OCI-LY7 (cell line): ENCODE measurements at regions not wholly inside any gene's neighbourhood (a gene's known extent, or its start where the extent isn't known, plus 50 kb on each side); places are given as distances from the start of the nearest gene placed in this dataset.

Source experiments
- EZH2phosphoT487 ChIP-seq: fragments of 200-600 bp; sonication (generic); IDR thresholded peaks from 2 replicates; pipeline ENCODE4 v1.6.1; 2018; ENCODE audit warnings: low read depth, borderline replicate concordance, mild to moderate bottlenecking, mixed run types, antibody characterized with exemption, low read length, moderate library complexity, mixed read lengths
- TF ChIP-seq, protein P1 (sequence below): fragments of 200-600 bp; sonication (generic); conservative IDR thresholded peaks from 2 replicates; pipeline ENCODE4 v1.5.1; 2014; ENCODE audit warnings: mild to moderate bottlenecking, antibody characterized with exemption, low read length, moderate library complexity, mixed read lengths

DNA sequence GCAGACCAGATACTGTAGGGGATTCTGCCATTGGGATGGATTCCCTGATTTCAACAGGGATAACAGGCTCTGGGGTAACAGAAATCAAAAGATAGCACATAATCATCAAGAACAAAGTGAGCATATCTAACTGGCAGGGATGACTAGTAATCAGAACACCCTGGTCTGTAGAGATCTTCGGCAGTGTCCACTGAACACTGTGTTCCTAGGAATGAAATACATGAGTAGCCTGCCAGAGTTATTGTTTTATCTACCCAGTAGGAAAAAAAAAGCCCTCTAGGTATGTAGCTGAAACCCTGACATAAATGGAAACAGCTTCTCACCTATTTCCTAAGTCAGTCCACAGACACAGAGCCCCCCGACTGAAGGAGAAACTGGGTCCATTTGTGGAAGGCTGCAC lies 340.3 kb upstream of the ZNF385D start:
- TF ChIP-seq, protein P1, sequence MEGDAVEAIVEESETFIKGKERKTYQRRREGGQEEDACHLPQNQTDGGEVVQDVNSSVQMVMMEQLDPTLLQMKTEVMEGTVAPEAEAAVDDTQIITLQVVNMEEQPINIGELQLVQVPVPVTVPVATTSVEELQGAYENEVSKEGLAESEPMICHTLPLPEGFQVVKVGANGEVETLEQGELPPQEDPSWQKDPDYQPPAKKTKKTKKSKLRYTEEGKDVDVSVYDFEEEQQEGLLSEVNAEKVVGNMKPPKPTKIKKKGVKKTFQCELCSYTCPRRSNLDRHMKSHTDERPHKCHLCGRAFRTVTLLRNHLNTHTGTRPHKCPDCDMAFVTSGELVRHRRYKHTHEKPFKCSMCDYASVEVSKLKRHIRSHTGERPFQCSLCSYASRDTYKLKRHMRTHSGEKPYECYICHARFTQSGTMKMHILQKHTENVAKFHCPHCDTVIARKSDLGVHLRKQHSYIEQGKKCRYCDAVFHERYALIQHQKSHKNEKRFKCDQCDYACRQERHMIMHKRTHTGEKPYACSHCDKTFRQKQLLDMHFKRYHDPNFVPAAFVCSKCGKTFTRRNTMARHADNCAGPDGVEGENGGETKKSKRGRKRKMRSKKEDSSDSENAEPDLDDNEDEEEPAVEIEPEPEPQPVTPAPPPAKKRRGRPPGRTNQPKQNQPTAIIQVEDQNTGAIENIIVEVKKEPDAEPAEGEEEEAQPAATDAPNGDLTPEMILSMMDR, result no peak
- no peak for TF ChIP-seq EZH2phosphoT487
